Right lobe of liver (tissue), 6 donors: ENCODE measurements at regions not wholly inside any gene's neighbourhood (a gene's known extent, or its start where the extent isn't known, plus 50 kb on each side); places are given as distances from the start of the nearest gene placed in this dataset.

Experiments used
- ATAC-seq, 4 donors: fragments of 200-7000 bp; cut with Tn5 transposase; one replicate each; pipeline ENCODE4 v1.9.1; 2020; ENCODE audit warnings: mild to moderate bottlenecking in 4 of 4, moderate library complexity in 4 of 4
- DNase-seq, 3 donors: peaks; one replicate each; pipeline ENCODE4 v3.0.0-alpha.2; 2020
- H3K27ac ChIP-seq, 3 donors: fragments of 200-600 bp; one replicate each; pipeline ENCODE4 v1.8.0; 2022
- H3K27me3 ChIP-seq, 2 donors: fragments of 200-600 bp; one replicate each; pipeline ENCODE4 v1.8.0; 2022
- H3K36me3 ChIP-seq, 4 donors: fragments of 200-600 bp; sonication (generic) in 1 of 4; one replicate each; pipeline versions ENCODE4 v1.5.1 to v1.8.0; 2017 to 2022; ENCODE audit warnings: control low read depth in 1 of 4
- H3K4me1 ChIP-seq, 4 donors: fragments of 200-600 bp; sonication (generic) in 1 of 4; one replicate each; pipeline versions ENCODE4 v1.5.1 to v1.8.0; 2017 to 2022; ENCODE audit warnings: control low read depth in 1 of 4
- H3K4me3 ChIP-seq, 3 donors: fragments of 200-600 bp; one replicate each; pipeline ENCODE4 v1.8.0; 2022
- H3K9me3 ChIP-seq, 4 donors: fragments of 200-600 bp; sonication (generic) in 1 of 4; one replicate each; pipeline versions ENCODE4 v1.5.1 to v1.8.0; 2017 to 2022; ENCODE audit warnings: control low read depth in 1 of 4
- POLR2A ChIP-seq: fragments of 450-650 bp; IDR thresholded peaks from one replicate; pipeline ENCODE4 v1.6.1; 2017; ENCODE audit warnings: antibody characterized with exemption, mild to moderate bottlenecking
- WGBS: methylation state at CpG from one replicate; pipeline ENCODE4 v1.1.6; 2018; ENCODE audit warnings: low coverage, low lambda C conversion rate; ENCODE audit not compliant: insufficient coverage; ENCODE audit errors: missing lambda C conversion rate; 5-methylcytosine and 5-hydroxymethylcytosine counted together
- intact Hi-C, 2 donors: fragments of 100-400 bp; cut with DNase I; formaldehyde crosslinking; loops; one replicate each; pipeline versions ENCODE4 v1.11.2 to v1.14.1; 2022
- TF ChIP-seq, protein P1 (sequence below), 4 donors: fragments of 200-600 bp in 3 of 4; fragments of 450-650 bp in 1 of 4; IDR thresholded peaks; one replicate each; pipeline versions ENCODE4 v1.5.1 to v1.8.0; 2016 to 2022; ENCODE audit warnings: antibody characterized with exemption in 4 of 4, mild to moderate bottlenecking in 2 of 4
- donor health status: DM: no; HTN: yes; CAD: no.
- donor health status: DM: no; HTN: no; CAD: no.
- donor health status: DM: no; HTN: no; CAD: no.
- donor health status: DM: no; HTN: yes; CAD: no.
- donor health status: DM: no; HTN: yes; CAD: no.

GRCh38 chr3:157741607-157742006 lies 238.4 kb upstream of the VEPH1 start:
- TF ChIP-seq, protein P1, sequence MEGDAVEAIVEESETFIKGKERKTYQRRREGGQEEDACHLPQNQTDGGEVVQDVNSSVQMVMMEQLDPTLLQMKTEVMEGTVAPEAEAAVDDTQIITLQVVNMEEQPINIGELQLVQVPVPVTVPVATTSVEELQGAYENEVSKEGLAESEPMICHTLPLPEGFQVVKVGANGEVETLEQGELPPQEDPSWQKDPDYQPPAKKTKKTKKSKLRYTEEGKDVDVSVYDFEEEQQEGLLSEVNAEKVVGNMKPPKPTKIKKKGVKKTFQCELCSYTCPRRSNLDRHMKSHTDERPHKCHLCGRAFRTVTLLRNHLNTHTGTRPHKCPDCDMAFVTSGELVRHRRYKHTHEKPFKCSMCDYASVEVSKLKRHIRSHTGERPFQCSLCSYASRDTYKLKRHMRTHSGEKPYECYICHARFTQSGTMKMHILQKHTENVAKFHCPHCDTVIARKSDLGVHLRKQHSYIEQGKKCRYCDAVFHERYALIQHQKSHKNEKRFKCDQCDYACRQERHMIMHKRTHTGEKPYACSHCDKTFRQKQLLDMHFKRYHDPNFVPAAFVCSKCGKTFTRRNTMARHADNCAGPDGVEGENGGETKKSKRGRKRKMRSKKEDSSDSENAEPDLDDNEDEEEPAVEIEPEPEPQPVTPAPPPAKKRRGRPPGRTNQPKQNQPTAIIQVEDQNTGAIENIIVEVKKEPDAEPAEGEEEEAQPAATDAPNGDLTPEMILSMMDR (IDR thresholded peaks at IDR 0.05): no peak
- no peak for TF ChIP-seq POLR2A
- H3K9me3 ChIP-seq: no peaks in the 10 kb centered on the region
- H3K4me3 ChIP-seq: no peak overlapping the region
- no peak overlapping the region for H3K27ac ChIP-seq
- no peaks in the 10 kb centered on the region for H3K4me1 ChIP-seq
- ATAC-seq (no peak), DNase-seq (no peak)
- peaks cover 0 to 5% of the 10 kb centered on the region in 2 donors for H3K27me3 ChIP-seq
- no peaks in the 10 kb centered on the region for H3K36me3 ChIP-seq
- intact Hi-C loops: no loop called here

- ATAC-seq: no peak
- peaks cover 0 to 5% of the 10 kb centered on the region in 2 donors for H3K27me3 ChIP-seq
- TF ChIP-seq, protein P1 (IDR thresholded peaks at IDR 0.05): no peak
- TF ChIP-seq POLR2A: no peak
- intact Hi-C loops: no loop called here
- no peak overlapping the region for H3K4me3 ChIP-seq
- H3K36me3 ChIP-seq: no peaks in the 10 kb centered on the region
- 26% methylated on average over 4 of the region's 5 CpGs for whole genome bisulfite sequencing
- no peak overlapping the region for H3K27ac ChIP-seq
- no peaks in the 10 kb centered on the region for H3K9me3 ChIP-seq
- H3K4me1 ChIP-seq: no peaks in the 10 kb centered on the region
- DNase-seq: no peak
Observed at GRCh38 chr3:157738441-157738840, 235.2 kb upstream of the VEPH1 start.

- Histone ChIP-seq H3K36me3 (no peaks in the 10 kb centered on the region), H3K4me1 (no peaks in the 10 kb centered on the region), H3K4me3 (no peak overlapping the region), H3K27me3 (no peaks in the 10 kb centered on the region), H3K9me3 (no peaks in the 10 kb centered on the region), H3K27ac (no peak overlapping the region)
- WGBS: 17% methylated on average over 4 of the region's 4 CpGs
- ATAC-seq: no peak
- no peak for TF ChIP-seq POLR2A
- TF ChIP-seq, protein P1 (IDR thresholded peaks at IDR 0.05): no peak
- intact Hi-C loops: no loop called here
- DNase-seq: no peak
Observed at GRCh38 chr3:157718800-157719199, 215.6 kb upstream of the VEPH1 start.

DNA sequence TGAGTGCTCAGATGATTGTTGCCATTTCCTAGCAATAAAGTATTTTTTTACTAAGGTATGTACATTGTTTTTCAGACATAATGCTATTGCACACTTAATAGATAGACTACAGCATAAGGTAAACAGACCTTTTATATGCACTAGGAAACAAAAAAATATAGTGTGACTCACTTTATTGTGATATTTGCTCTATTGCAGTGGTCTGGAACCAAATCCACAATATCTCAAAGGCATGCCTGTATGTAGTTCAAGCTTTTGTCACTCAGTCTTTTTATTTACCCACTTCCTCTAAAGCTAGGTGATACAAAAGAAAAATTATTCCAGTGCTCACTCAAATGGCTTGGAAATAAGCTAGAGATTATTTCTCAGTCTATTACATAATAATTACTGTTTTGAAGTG lies 209.9 kb upstream of the VEPH1 start:
- intact Hi-C loops: no loop called here
- no peak for TF ChIP-seq POLR2A
- TF ChIP-seq, protein P1 (IDR thresholded peaks at IDR 0.05): no peak

DNA sequence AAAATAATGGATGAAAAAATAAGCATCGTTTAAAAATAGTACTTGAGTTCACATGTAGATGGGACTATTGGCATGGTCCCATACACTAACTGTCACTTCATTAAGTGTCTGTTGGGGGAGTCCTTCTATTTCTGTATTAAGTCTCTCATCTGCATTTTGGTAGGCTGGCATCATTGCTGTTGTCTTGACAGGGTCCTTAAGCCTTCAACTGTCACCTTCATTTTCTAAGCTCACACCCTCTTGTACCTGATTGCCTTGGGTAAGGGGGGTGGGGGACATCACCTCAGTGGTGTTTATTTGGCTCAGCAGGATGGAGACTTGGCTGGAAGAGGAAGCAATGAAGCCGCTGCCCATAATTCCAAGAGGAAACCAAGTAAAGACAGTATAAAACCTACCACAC lies 202.0 kb upstream of the VEPH1 start:
- no peaks in the 10 kb centered on the region for H3K27me3 ChIP-seq
- no peak for TF ChIP-seq POLR2A
- TF ChIP-seq, protein P1 (IDR thresholded peaks at IDR 0.05): no peak
- no peaks in the 10 kb centered on the region for H3K9me3 ChIP-seq
- no peaks in the 10 kb centered on the region for H3K4me1 ChIP-seq
- no peak overlapping the region for H3K27ac ChIP-seq
- no peaks in the 10 kb centered on the region for H3K36me3 ChIP-seq
- 48% methylated on average over 2 of the region's 2 CpGs for WGBS
- intact Hi-C loops: no loop called here
- H3K4me3 ChIP-seq: no peak overlapping the region
- ATAC-seq: no peak
- DNase-seq: no peak

More for the DNA sequence above, 209.9 kb upstream of the VEPH1 start:
- no peaks in the 10 kb centered on the region for H3K36me3 ChIP-seq
- no peaks in the 10 kb centered on the region for H3K4me1 ChIP-seq
- H3K27me3 ChIP-seq: no peaks in the 10 kb centered on the region
- ATAC-seq: no peak
- DNase-seq: no peak
- H3K27ac ChIP-seq: no peak overlapping the region
- H3K9me3 ChIP-seq: no peaks in the 10 kb centered on the region
- no peak overlapping the region for H3K4me3 ChIP-seq
